Trophoblast cell (in vitro differentiated cells and primary cell): ENCODE measurements at regions not wholly inside any gene's neighbourhood (a gene's known extent, or its start where the extent isn't known, plus 50 kb on each side); places are given as distances from the start of the nearest gene placed in this dataset.

Experiments
- DNase-seq, 2 donors: peaks; one replicate each; pipeline ENCODE4 v3.0.0-alpha.2; 2016
- H2AFZ ChIP-seq: 2 replicates; pipeline ENCODE4 v1.6.1; 2013; ENCODE audit warnings: low read length, moderate library complexity, mild to moderate bottlenecking; ENCODE audit not compliant: insufficient read depth, poor library complexity
- H2AK5ac ChIP-seq: 2 replicates; pipeline ENCODE4 v1.6.1; 2013; ENCODE audit warnings: mild to moderate bottlenecking, low read length
- H2BK120ac ChIP-seq: 2 replicates; pipeline ENCODE4 v1.6.1; 2013; ENCODE audit warnings: low read length, mild to moderate bottlenecking, moderate library complexity; ENCODE audit not compliant: insufficient read depth, poor library complexity
- H2BK12ac ChIP-seq: 2 replicates; pipeline ENCODE4 v1.6.1; 2013; ENCODE audit warnings: mild to moderate bottlenecking, low read length, moderate library complexity
- H2BK5ac ChIP-seq: 2 replicates; pipeline ENCODE4 v1.6.1; 2013; ENCODE audit warnings: low read length, low read depth, moderate library complexity, mild to moderate bottlenecking; ENCODE audit not compliant: poor library complexity
- H3K14ac ChIP-seq: 2 replicates; pipeline ENCODE4 v1.6.1; 2013; ENCODE audit warnings: mild to moderate bottlenecking, low read length
- H3K18ac ChIP-seq: 2 replicates; pipeline ENCODE4 v1.6.1; 2013; ENCODE audit warnings: mild to moderate bottlenecking, low read length
- H3K23ac ChIP-seq: 2 replicates; pipeline ENCODE4 v1.6.1; 2013; ENCODE audit warnings: low read length
- H3K27ac ChIP-seq: 2 replicates; pipeline ENCODE4 v1.5.1; 2013; ENCODE audit warnings: low read depth, mild to moderate bottlenecking, inconsistent platforms, low read length, moderate library complexity
- H3K27me3 ChIP-seq: 2 replicates; pipeline ENCODE4 v1.6.1; 2013; ENCODE audit warnings: inconsistent platforms, mild to moderate bottlenecking, low read length, moderate library complexity; ENCODE audit not compliant: insufficient read depth
- H3K36me3 ChIP-seq, 2 experiments: 1 replicate in 1 of 2; 2 replicates in 1 of 2; pipeline ENCODE4 v1.6.1; 2013; ENCODE audit warnings: low read length in 2 of 2, mild to moderate bottlenecking in 2 of 2, moderate library complexity in 1 of 2; ENCODE audit not compliant: insufficient read depth in 2 of 2, control insufficient read depth in 1 of 2
- H3K4ac ChIP-seq: 2 replicates; pipeline ENCODE4 v1.6.1; 2013; ENCODE audit warnings: low read depth, mild to moderate bottlenecking, low read length, moderate library complexity
- H3K4me1 ChIP-seq, 2 experiments: 1 replicate in 1 of 2; 2 replicates in 1 of 2; pipeline ENCODE4 v1.6.1; 2013; ENCODE audit warnings: low read length in 2 of 2, mild to moderate bottlenecking in 2 of 2, moderate library complexity in 1 of 2; ENCODE audit not compliant: insufficient read depth in 2 of 2, control insufficient read depth in 1 of 2
- H3K4me2 ChIP-seq: 2 replicates; pipeline ENCODE4 v1.6.1; 2013; ENCODE audit warnings: inconsistent platforms, mild to moderate bottlenecking, low read length, moderate library complexity
- H3K4me3 ChIP-seq: 2 replicates; pipeline ENCODE4 v1.5.1; 2013; ENCODE audit warnings: mild to moderate bottlenecking, low read depth, low read length, inconsistent platforms
- H3K79me1 ChIP-seq: one replicate; pipeline ENCODE4 v1.6.1; 2013; ENCODE audit warnings: low read length
- H3K79me2 ChIP-seq: 2 replicates; pipeline ENCODE4 v1.6.1; 2013; ENCODE audit warnings: low read length, mild to moderate bottlenecking; ENCODE audit not compliant: control insufficient read depth, insufficient read depth, poor library complexity
- H3K9ac ChIP-seq: 2 replicates; pipeline ENCODE4 v1.6.1; 2013; ENCODE audit warnings: mild to moderate bottlenecking, low read length
- H3K9me3 ChIP-seq: 2 replicates; pipeline ENCODE4 v1.6.1; 2013; ENCODE audit warnings: low read depth, mild to moderate bottlenecking, control low read depth, inconsistent platforms, low read length; ENCODE audit not compliant: insufficient read depth
- H4K12ac ChIP-seq: 2 replicates; pipeline ENCODE4 v1.6.1; 2013; ENCODE audit warnings: low read depth, mild to moderate bottlenecking, low read length, moderate library complexity
- H4K8ac ChIP-seq: 2 replicates; pipeline ENCODE4 v1.6.1; 2013; ENCODE audit warnings: low read depth, mild to moderate bottlenecking, low read length, moderate library complexity
- H4K91ac ChIP-seq: one replicate; pipeline ENCODE4 v1.6.1; 2013; ENCODE audit warnings: low read depth, mild to moderate bottlenecking, low read length, moderate library complexity
- WGBS: extraction: QIAGEN DNeasy Blood & Tissue Kit; methylation state at CpG from one replicate; pipeline ENCODE4 v1.1.7; 2013; ENCODE audit warnings: missing lambda C conversion rate; ENCODE audit not compliant: insufficient read length, insufficient coverage; ENCODE audit errors: extremely low coverage; 5-methylcytosine and 5-hydroxymethylcytosine counted together

DNA sequence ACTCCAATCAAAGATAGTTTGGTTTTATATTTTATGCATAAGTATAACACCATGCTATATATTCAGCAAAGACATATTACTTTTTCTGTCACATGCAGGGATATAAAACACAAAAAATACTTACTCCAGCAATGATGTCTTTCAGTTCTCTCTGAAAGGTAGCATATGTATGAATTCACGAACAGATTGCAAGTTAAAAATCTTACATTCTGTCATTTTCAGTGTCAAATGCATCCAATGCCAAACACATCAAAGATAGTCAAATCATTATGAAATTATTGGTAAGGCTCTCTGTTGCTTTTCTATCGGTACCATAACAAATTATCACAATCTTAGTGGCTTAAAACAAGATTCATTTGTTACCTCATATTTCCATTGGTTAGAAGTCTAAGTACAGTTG is 492.0 kb upstream of the KIF2B start:
- Histone ChIP-seq H2BK5ac (no peak overlapping the region), H3K27me3 (no peaks in the 10 kb centered on the region), H3K23ac (no peak overlapping the region), H3K4me1 (no peaks in the 10 kb centered on the region), H3K9ac (no peak overlapping the region), H3K9me3 (no peaks in the 10 kb centered on the region), H2BK120ac (no peak overlapping the region), H2AFZ (no peak overlapping the region), H2AK5ac (no peak overlapping the region), H4K91ac (no peak overlapping the region), H3K4me3 (no peak overlapping the region), H2BK12ac (no peak overlapping the region), H3K36me3 (no peaks in the 10 kb centered on the region), H4K12ac (no peak overlapping the region), H3K27ac (no peak overlapping the region), H4K8ac (no peak overlapping the region), H3K4me2 (no peak overlapping the region), H3K4ac (no peak overlapping the region), H3K18ac (no peak overlapping the region), H3K79me1 (no peaks in the 10 kb centered on the region), H3K79me2 (no peaks in the 10 kb centered on the region), H3K14ac (no peak overlapping the region)
- DNase-seq: no peak
- no CpG with 5 or more reads among the region's 2 CpGs for WGBS

DNA sequence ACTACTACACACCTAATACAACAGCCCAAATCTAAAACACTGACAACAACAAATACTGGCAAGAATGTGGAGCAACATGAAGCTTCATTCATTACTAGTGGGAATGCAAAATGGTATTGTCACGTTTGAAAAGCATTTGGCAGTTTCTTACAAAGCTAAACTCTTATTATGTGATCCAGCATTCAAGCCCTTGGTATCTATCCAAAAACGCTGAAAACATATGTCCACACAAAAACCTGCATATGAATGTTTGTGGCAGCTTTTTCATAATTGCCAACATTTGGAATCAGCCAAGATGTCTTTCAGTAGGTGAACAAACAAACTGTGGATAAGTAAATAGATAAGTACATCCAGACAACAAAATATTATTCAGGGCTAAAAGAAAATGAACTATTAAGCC is 501.1 kb upstream of the KIF2B start:
- no peak overlapping the region for H4K91ac ChIP-seq
- no peak overlapping the region for H2AFZ ChIP-seq
- H3K4ac ChIP-seq: no peak overlapping the region
- H4K8ac ChIP-seq: no peak overlapping the region
- H3K9me3 ChIP-seq: no peaks in the 10 kb centered on the region
- H2BK5ac ChIP-seq: no peak overlapping the region
- no peak overlapping the region for H2BK120ac ChIP-seq
- no peak overlapping the region for H3K9ac ChIP-seq
- no peak overlapping the region for H2AK5ac ChIP-seq
- no peak overlapping the region for H3K4me2 ChIP-seq
- H3K4me1 ChIP-seq: no peaks in the 10 kb centered on the region
- no peak overlapping the region for H3K4me3 ChIP-seq
- no peak overlapping the region for H2BK12ac ChIP-seq
- H3K18ac ChIP-seq: no peak overlapping the region
- no peaks in the 10 kb centered on the region for H3K79me2 ChIP-seq
- WGBS: no CpG with 5 or more reads among the region's 2 CpGs
- no peak overlapping the region for H4K12ac ChIP-seq
- no peak overlapping the region for H3K23ac ChIP-seq
- H3K79me1 ChIP-seq: no peaks in the 10 kb centered on the region
- no peaks in the 10 kb centered on the region for H3K36me3 ChIP-seq
- no peak overlapping the region for H3K27ac ChIP-seq
- DNase-seq: no peak
- no peak overlapping the region for H3K14ac ChIP-seq
- H3K27me3 ChIP-seq: no peaks in the 10 kb centered on the region

DNA sequence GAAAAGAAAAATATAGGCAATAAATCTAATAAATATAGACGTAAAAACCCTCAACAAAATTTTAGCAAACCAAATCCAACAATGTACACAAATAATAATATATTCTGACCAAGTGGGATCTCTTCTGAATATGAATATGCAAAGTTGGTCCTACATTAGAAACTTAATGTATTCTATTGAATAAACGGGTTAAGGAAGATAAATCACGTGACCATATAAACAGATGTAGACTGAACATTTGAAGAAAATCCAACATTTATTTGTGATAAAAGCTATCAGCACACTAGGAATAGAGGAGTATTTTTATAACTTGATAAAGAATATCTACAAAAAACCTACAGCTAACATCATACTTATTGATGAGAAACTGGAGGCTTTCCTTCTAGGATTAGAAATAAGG is 502.8 kb upstream of the KIF2B start:
- H2AFZ ChIP-seq: no peak overlapping the region
- H4K91ac ChIP-seq: no peak overlapping the region
- H2BK12ac ChIP-seq: no peak overlapping the region
- DNase-seq: no peak
- H3K79me2 ChIP-seq: no peaks in the 10 kb centered on the region
- no peaks in the 10 kb centered on the region for H3K27me3 ChIP-seq
- H3K23ac ChIP-seq: no peak overlapping the region
- H3K18ac ChIP-seq: no peak overlapping the region
- no peaks in the 10 kb centered on the region for H3K4me1 ChIP-seq
- H2BK120ac ChIP-seq: no peak overlapping the region
- WGBS: no CpG with 5 or more reads among the region's 3 CpGs
- no peak overlapping the region for H3K4me3 ChIP-seq
- H3K36me3 ChIP-seq: no peaks in the 10 kb centered on the region
- H3K4ac ChIP-seq: no peak overlapping the region
- H3K9ac ChIP-seq: no peak overlapping the region
- no peak overlapping the region for H2AK5ac ChIP-seq
- no peaks in the 10 kb centered on the region for H3K9me3 ChIP-seq
- no peak overlapping the region for H3K4me2 ChIP-seq
- H4K12ac ChIP-seq: no peak overlapping the region
- no peak overlapping the region for H2BK5ac ChIP-seq
- H3K14ac ChIP-seq: no peak overlapping the region
- no peak overlapping the region for H4K8ac ChIP-seq
- H3K27ac ChIP-seq: no peak overlapping the region
- no peaks in the 10 kb centered on the region for H3K79me1 ChIP-seq

DNA sequence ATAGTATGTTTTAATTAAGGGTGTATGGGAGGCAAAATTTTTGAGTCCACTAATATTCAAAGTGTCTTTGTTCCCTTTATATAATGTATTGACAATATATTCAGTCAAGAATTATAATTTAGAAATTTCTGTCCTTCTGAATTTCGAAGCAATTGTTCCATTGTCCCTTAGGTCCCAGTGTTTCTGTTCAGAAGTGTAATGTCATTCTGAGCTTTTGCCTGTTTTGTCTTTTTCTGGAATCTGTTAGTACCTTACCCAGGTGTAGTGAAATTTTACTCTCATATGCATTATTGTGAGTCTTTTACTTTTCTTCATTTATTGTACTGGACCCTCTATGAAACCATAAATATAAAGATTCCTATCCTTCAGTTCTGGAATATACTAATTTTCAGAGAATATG is 505.7 kb upstream of the KIF2B start:
- DNase-seq: no peak
- H4K91ac ChIP-seq: no peak overlapping the region

More for the DNA sequence above, 505.7 kb upstream of the KIF2B start:
- H2BK120ac ChIP-seq: no peak overlapping the region
- no peak overlapping the region for H3K4me3 ChIP-seq
- no peak overlapping the region for H3K14ac ChIP-seq
- H3K18ac ChIP-seq: no peak overlapping the region
- no peaks in the 10 kb centered on the region for H3K27me3 ChIP-seq
- no peak overlapping the region for H3K4ac ChIP-seq
- H2BK12ac ChIP-seq: no peak overlapping the region
- H2AFZ ChIP-seq: no peak overlapping the region
- WGBS: no CpG with 5 or more reads among the region's 1 CpG
- H2BK5ac ChIP-seq: no peak overlapping the region
- no peak overlapping the region for H2AK5ac ChIP-seq
- no peak overlapping the region for H3K9ac ChIP-seq
- no peaks in the 10 kb centered on the region for H3K36me3 ChIP-seq
- H4K8ac ChIP-seq: no peak overlapping the region
- H3K9me3 ChIP-seq: no peaks in the 10 kb centered on the region
- H4K12ac ChIP-seq: no peak overlapping the region
- H3K4me2 ChIP-seq: no peak overlapping the region
- no peaks in the 10 kb centered on the region for H3K79me1 ChIP-seq
- H3K79me2 ChIP-seq: no peaks in the 10 kb centered on the region
- no peaks in the 10 kb centered on the region for H3K4me1 ChIP-seq
- H3K23ac ChIP-seq: no peak overlapping the region
- H3K27ac ChIP-seq: no peak overlapping the region
